ENCODE measurements at regions not wholly inside any gene's neighbourhood (a gene's known extent, or its start where the extent isn't known, plus 50 kb on each side); places are given as distances from the start of the nearest gene placed in this dataset.

DNA sequence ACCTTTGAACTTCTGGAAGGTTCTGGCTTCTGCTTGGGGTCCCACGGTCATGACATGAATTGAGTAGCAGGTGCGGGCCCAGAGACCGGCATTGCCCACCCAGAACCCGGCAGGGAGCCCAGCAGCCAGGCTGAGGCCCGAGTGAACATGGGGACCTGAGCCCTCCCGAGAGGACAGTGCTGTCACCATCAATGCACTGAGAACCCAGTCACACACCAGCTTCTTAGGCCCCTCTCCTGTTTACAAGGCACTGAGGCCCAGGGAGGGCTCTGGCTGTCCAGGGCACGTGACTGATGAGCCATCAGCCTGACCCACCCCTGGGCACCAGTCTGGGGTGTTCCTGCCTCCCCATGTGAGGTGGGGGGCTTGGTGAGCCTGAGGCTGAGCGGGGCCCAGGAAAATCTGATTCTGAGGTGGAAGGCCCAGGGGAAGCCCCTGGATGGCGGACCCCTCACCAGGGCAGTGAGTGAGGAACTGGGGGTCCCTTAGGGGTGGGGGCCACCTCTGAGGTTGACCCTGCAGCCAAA is 60.3 kb upstream of the RNU6ATAC start:
- intact Hi-C loops (cut with micrococcal nuclease) = no loop called here
- ChIA-PET POLR2A (no interaction called here), CTCF (no interaction called here)
- no peak for ATAC-seq
- H3K4me1 Mint-ChIP-seq (ENCODE audit: low read depth) = no peaks in the 10 kb centered on the region
- no peak overlapping the region for H3K4me3 Mint-ChIP-seq
- H3K9me3 Mint-ChIP-seq = no peaks in the 10 kb centered on the region
- no peaks in the 10 kb centered on the region for H3K36me3 Mint-ChIP-seq (ENCODE audit: low read depth)
- H3K27ac Mint-ChIP-seq = no peak overlapping the region
- DNase-seq = no peak
- H3K27me3 Mint-ChIP-seq = no peaks in the 10 kb centered on the region
- no peak for TF ChIP-seq CTCF (IDR thresholded peaks at IDR 0.05)

GRCh38 chr9:134225186-134225585 is 60.8 kb upstream of the RNU6ATAC start:
- H3K4me3 Mint-ChIP-seq = no peak overlapping the region
- no peak for TF ChIP-seq CTCF (IDR thresholded peaks at IDR 0.05)
- no peak overlapping the region for H3K27ac Mint-ChIP-seq
- no peaks in the 10 kb centered on the region for H3K9me3 Mint-ChIP-seq
- H3K27me3 Mint-ChIP-seq = no peaks in the 10 kb centered on the region
- intact Hi-C loops (cut with micrococcal nuclease) = no loop called here
- no peaks in the 10 kb centered on the region for H3K36me3 Mint-ChIP-seq (ENCODE audit: low read depth)
- no peak for ATAC-seq
- no peaks in the 10 kb centered on the region for H3K4me1 Mint-ChIP-seq (ENCODE audit: low read depth)
- ChIA-PET CTCF (no interaction called here), POLR2A (no interaction called here)
- DNase-seq = no peak

- Mint-ChIP-seq H3K27ac (no peak overlapping the region), H3K4me3 (no peak overlapping the region), H3K36me3 (ENCODE audit: low read depth) (no peaks in the 10 kb centered on the region), H3K9me3 (no peaks in the 10 kb centered on the region), H3K4me1 (ENCODE audit: low read depth) (no peaks in the 10 kb centered on the region), H3K27me3 (no peaks in the 10 kb centered on the region)
- no peak for TF ChIP-seq CTCF (IDR thresholded peaks at IDR 0.05)
- CTCF ChIA-PET = no interaction called here
- POLR2A ChIA-PET = no interaction called here
- ATAC-seq = no peak
- no peak for DNase-seq
- intact Hi-C loops (cut with micrococcal nuclease) = no loop called here
These were observed 61.5 kb upstream of the RNU6ATAC start for GRCh38 chr9:134225816-134226215.

DNA sequence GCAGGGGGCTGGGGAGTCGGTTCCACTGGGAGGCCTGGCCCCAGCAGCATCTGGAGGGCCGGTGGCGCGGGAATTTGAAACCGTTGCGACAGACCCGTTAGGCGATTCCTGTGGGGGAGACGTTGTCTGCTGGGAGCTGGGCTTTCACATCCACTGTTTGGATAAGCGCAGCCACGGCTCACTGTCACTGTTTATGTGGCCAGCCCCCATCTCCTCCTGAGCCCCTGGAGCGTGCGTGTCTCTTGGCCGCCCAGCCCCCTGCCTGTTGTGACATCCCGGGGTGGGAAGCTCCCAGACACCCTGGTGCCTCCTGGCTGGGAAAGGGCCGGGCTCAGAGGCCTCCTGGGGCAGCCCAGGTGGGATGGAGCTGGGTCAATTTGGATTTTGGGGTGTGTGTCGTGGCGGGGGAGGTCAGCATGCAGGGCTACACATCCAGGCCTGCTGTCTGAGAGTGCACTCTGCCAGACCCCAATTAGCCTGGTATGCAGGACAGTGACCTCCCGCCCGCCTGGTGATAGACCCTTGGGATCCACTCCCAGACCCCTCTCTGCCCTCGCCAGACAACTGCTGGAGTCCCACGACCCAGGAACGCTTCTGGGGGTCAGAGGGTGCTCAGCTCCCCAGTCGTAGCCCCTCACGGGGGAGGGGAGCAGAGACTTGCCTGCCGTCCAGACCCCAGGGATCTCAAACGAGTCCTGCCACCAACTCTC is 62.0 kb upstream of the RNU6ATAC start:
- ChIA-PET POLR2A (interaction anchor here (0.8 kb wide), 1 partner anchor 62 kb away, joined by 3 read pairs; the partner anchor contains the start of gene RNU6ATAC), CTCF (no interaction called here)
- no peak overlapping the region for H3K4me3 Mint-ChIP-seq
- intact Hi-C loops (cut with micrococcal nuclease) = no loop called here
- no peaks in the 10 kb centered on the region for H3K4me1 Mint-ChIP-seq (ENCODE audit: low read depth)
- no peak for TF ChIP-seq CTCF (IDR thresholded peaks at IDR 0.05)
- ATAC-seq (no peak), DNase-seq (no peak)
- H3K27ac Mint-ChIP-seq = no peak overlapping the region
- H3K9me3 Mint-ChIP-seq = no peaks in the 10 kb centered on the region
- no peaks in the 10 kb centered on the region for H3K36me3 Mint-ChIP-seq (ENCODE audit: low read depth)
- no peaks in the 10 kb centered on the region for H3K27me3 Mint-ChIP-seq

DNA sequence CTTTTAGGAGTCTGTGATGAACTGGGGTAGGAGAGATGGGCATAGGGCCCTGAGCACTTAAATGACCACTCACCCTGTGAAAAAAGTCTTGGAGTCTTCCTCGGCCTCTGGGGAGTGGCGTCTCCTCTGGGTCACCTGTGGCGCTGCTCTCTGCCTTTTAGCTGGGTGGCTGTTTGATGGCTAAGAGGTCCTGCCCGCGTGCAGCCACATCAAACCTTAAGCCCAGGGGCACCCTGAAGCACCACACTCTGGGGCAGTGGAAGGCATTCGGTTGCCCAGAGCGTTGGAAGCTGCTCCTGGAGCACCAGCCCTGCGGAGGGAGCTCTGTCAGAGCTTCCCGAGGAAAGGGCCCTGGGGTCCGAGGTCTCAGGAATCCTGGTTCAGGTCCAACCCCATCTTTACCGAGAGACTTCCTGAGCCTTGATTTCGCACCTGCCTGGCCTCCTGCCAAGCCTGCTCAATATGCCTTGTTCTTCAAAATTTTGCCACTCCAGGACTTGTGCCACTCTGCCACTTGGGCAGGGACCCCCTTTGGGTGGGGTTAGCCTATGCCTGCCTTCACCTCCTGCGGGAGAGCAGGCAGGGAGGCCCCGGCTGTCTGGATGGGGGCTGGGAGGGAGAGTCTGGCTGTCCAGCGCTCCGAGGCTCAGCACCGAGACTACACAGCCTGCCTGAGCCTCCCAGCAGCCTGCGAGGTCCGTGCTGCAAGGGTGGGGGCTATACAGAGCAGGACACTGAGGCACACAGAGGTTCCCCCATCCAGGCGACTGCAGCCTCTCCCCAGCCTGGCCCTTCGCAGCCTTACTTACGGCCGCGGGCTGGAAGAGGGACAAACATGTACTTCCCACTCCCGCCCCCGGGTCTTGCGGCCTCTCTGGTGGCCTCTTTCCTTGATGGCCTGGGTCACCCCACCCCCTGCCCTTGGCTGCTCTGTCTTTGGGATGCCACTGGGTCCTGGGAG is 63.4 kb upstream of the RNU6ATAC start:
- no peak for TF ChIP-seq CTCF (IDR thresholded peaks at IDR 0.05)
- Mint-ChIP-seq H3K9me3 (no peaks in the 10 kb centered on the region), H3K27ac (no peak overlapping the region), H3K4me1 (ENCODE audit: low read depth) (no peaks in the 10 kb centered on the region), H3K36me3 (ENCODE audit: low read depth) (no peaks in the 10 kb centered on the region), H3K4me3 (no peak overlapping the region), H3K27me3 (no peaks in the 10 kb centered on the region)
- POLR2A ChIA-PET = no interaction called here
- CTCF ChIA-PET = no interaction called here
- ATAC-seq (no peak), DNase-seq (no peak)
- intact Hi-C loops (cut with micrococcal nuclease) = no loop called here

Measured in activated CD8-positive, alpha-beta T cell treated with anti-CD3 and anti-CD28 coated beads for 36 hours (primary cell).